Astrocyte of the cerebellum (primary cell): ENCODE measurements at regions not wholly inside any gene's neighbourhood (a gene's known extent, or its start where the extent isn't known, plus 50 kb on each side); places are given as distances from the start of the nearest gene placed in this dataset.
A peak's percentile ranks its signal among the peaks of the same experiment; 100 is the strongest.

Experiments used
- DNase-seq: peaks from one replicate; pipeline ENCODE4 v3.0.0-alpha.2; 2011; ENCODE audit warnings: low read depth
- H3K4me3 ChIP-seq: 2 replicates; pipeline ENCODE4 v1.5.1; 2011; ENCODE audit warnings: mild to moderate bottlenecking, low read depth, low read length, moderate library complexity
- in situ Hi-C: cut with HindIII; loops from 2 replicates; pipeline ENCODE4 v1.10.0; 2017; ENCODE audit warnings: low sequenced_read_pairs
- TF ChIP-seq, protein P1 (sequence below): IDR thresholded peaks from 2 replicates; pipeline ENCODE4 v1.5.1; 2012; ENCODE audit warnings: low read length, low read depth, moderate library complexity, mild to moderate bottlenecking; ENCODE audit errors: missing control alignments

GRCh38 chr14:53896726-53897125 lies 59.9 kb downstream of the BMP4 start:
- H3K4me3 ChIP-seq, result no peak overlapping the region
- TF ChIP-seq, protein P1, sequence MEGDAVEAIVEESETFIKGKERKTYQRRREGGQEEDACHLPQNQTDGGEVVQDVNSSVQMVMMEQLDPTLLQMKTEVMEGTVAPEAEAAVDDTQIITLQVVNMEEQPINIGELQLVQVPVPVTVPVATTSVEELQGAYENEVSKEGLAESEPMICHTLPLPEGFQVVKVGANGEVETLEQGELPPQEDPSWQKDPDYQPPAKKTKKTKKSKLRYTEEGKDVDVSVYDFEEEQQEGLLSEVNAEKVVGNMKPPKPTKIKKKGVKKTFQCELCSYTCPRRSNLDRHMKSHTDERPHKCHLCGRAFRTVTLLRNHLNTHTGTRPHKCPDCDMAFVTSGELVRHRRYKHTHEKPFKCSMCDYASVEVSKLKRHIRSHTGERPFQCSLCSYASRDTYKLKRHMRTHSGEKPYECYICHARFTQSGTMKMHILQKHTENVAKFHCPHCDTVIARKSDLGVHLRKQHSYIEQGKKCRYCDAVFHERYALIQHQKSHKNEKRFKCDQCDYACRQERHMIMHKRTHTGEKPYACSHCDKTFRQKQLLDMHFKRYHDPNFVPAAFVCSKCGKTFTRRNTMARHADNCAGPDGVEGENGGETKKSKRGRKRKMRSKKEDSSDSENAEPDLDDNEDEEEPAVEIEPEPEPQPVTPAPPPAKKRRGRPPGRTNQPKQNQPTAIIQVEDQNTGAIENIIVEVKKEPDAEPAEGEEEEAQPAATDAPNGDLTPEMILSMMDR, result no peak
- DNase-seq, result no peak
- in situ Hi-C loops, result no loop called here

DNA sequence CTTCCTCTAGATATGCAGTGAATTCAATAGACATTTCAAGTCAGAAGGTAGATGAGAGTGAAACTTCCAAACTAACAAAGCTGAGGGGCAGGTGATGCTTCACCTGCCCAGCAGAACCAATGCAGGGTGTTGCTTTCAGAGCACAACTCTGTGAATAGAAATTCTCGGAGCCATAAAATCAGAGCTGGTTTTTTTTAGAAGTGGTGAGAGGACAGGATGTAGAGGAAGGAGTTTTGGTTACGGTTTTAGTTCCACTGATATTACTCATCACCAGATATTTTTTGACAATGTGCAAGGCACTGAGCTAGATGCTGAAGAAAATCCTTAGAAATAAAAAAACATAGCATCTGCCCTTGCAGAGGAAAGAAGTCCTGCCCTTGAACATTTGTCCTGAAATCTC lies 62.2 kb downstream of the BMP4 start:
- in situ Hi-C loops, result loop anchor here (5.0 kb wide), 1 partner anchor 43 kb away; no protein-coding TSS in a partner anchor
- TF ChIP-seq, protein P1, result no peak
- DNase-seq, result peak; percentile 74
- no peak overlapping the region for H3K4me3 ChIP-seq

DNA sequence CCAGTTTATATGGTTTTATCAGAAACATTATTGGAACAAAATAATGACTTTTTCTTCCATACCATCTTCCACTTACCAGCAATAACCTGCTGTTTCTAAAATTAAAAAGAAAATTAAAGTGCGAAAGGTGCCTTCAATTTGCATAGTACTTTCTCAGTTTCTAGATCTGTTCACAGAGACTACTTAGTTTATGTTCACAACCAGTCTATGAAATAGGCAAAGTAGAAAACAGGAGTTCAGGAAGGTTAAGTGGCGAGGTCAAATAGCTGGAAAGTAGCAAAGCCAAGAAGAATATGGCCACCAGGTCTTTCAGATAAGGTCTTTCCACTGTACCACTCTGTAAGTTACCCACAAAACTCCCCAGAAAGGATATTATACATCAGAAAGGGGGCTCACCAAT lies 63.3 kb downstream of the BMP4 start:
- DNase-seq, result no peak
- TF ChIP-seq, protein P1, result no peak
- in situ Hi-C loops, result loop anchor here (5.0 kb wide), 1 partner anchor 44 kb away; no protein-coding TSS in a partner anchor
- H3K4me3 ChIP-seq, result no peak overlapping the region

GRCh38 chr14:53890611-53891101 lies 66.0 kb downstream of the BMP4 start:
- in situ Hi-C loops, result loop anchor here (5.0 kb wide), 1 partner anchor 47 kb away; no protein-coding TSS in a partner anchor
- DNase-seq, result no peak
- H3K4me3 ChIP-seq, result no peak overlapping the region
- TF ChIP-seq, protein P1, result no peak

- TF ChIP-seq, protein P1, result no peak
Observed at GRCh38 chr14:53888535-53889386, 67.9 kb downstream of the BMP4 start.

GRCh38 chr14:53885136-53885640 lies 71.4 kb downstream of the BMP4 start:
- no peak overlapping the region for H3K4me3 ChIP-seq
- in situ Hi-C loops, result no loop called here
- no peak for DNase-seq
- TF ChIP-seq, protein P1, result no peak

More at GRCh38 chr14:53888535-53889386, 67.9 kb downstream of the BMP4 start:
- in situ Hi-C loops, result no loop called here
- H3K4me3 ChIP-seq, result no peak overlapping the region
- DNase-seq, result no peak
